ENCODE measurements at regions not wholly inside any gene's neighbourhood (a gene's known extent, or its start where the extent isn't known, plus 50 kb on each side); places are given as distances from the start of the nearest gene placed in this dataset.
"Not testable (repeated sequence)": the region's sequence is repeated elsewhere in the genome, so short reads cannot be mapped to it uniquely, and the experiment has no call there.

GRCh38 chr5:155786108-155786507 lies 540.9 kb upstream of the SGCD start:
- DNase-seq = no peak

- no peak for DNase-seq
Observed at GRCh38 chr5:155792873-155793272, 534.1 kb upstream of the SGCD start.

GRCh38 chr5:155794795-155795194 lies 532.2 kb upstream of the SGCD start:
- DNase-seq = peak; percentile 0

GRCh38 chr5:155799308-155799707 lies 527.7 kb upstream of the SGCD start:
- no peak for DNase-seq

- no peak for DNase-seq
Observed at GRCh38 chr5:155807884-155808576, 518.9 kb upstream of the SGCD start.

GRCh38 chr5:155815248-155815647 lies 511.7 kb upstream of the SGCD start:
- no peak for DNase-seq

GRCh38 chr5:155822177-155822576 lies 504.8 kb upstream of the SGCD start:
- DNase-seq = no peak

GRCh38 chr5:155826611-155827507 lies 500.1 kb upstream of the SGCD start:
- DNase-seq = no peak

- not testable (repeated sequence) for DNase-seq
Observed at GRCh38 chr5:155827508-155827815, 499.5 kb upstream of the SGCD start.

- DNase-seq = no peak
Observed at GRCh38 chr5:155827949-155828348, 499.0 kb upstream of the SGCD start.

GRCh38 chr5:155831491-155831890 lies 495.5 kb upstream of the SGCD start:
- no peak for DNase-seq

GRCh38 chr5:155833287-155833686 lies 493.7 kb upstream of the SGCD start:
- DNase-seq = no peak

- DNase-seq = no peak
Observed at GRCh38 chr5:155834271-155834975, 492.5 kb upstream of the SGCD start.

GRCh38 chr5:155836089-155836803 lies 490.7 kb upstream of the SGCD start:
- no peak for DNase-seq

GRCh38 chr5:155838394-155838793 lies 488.6 kb upstream of the SGCD start:
- DNase-seq = no peak

- DNase-seq = no peak
Observed at GRCh38 chr5:155839251-155840037, 487.5 kb upstream of the SGCD start.

- DNase-seq = no peak
Observed at GRCh38 chr5:155844542-155844941, 482.4 kb upstream of the SGCD start.

GRCh38 chr5:155850370-155850769 lies 476.6 kb upstream of the SGCD start:
- DNase-seq = no peak

GRCh38 chr5:155866971-155867370 lies 460.0 kb upstream of the SGCD start:
- no peak for DNase-seq

GRCh38 chr5:155867522-155868088 lies 459.4 kb upstream of the SGCD start:
- DNase-seq = no peak

- DNase-seq = no peak
Observed at GRCh38 chr5:155870636-155871035, 456.3 kb upstream of the SGCD start.

- no peak for DNase-seq
Observed at GRCh38 chr5:155871623-155872022, 455.3 kb upstream of the SGCD start.
